ENCODE measurements at regions not wholly inside any gene's neighbourhood (a gene's known extent, or its start where the extent isn't known, plus 50 kb on each side); places are given as distances from the start of the nearest gene placed in this dataset.

DNA sequence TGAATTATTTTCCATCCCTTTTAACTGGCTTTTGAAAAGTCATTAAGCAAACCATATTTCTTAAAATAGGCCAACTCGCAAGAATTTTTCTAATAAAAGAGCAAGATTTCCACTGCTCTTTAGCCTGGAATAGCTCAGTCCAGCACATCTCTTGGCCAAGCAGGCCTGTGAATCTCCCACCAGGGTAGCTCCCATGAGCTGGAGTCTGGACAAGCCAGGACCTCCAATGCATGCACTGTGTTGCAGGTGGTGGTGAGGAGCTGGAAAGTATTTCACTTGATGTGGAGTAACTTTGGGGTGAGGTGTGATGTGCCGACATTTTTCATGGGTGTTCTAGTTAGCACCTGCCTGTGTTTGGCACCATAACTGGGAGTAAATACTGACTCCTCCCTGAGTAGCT, 117.3 kb upstream of the TBX20 start:
- ATAC-seq (ENCODE audit: low read depth) (no peak), DNase-seq (ENCODE audit: low spot score) (no peak)
- H3K27me3 ChIP-seq (ENCODE audit: insufficient read depth, poor library complexity, severe bottlenecking): no peaks in the 10 kb centered on the region
- H3K36me3 ChIP-seq (ENCODE audit: low read depth): no peaks in the 10 kb centered on the region
- H3K4me1 ChIP-seq (ENCODE audit: insufficient read depth, poor library complexity, severe bottlenecking): no peaks in the 10 kb centered on the region
- TF ChIP-seq, protein P1, sequence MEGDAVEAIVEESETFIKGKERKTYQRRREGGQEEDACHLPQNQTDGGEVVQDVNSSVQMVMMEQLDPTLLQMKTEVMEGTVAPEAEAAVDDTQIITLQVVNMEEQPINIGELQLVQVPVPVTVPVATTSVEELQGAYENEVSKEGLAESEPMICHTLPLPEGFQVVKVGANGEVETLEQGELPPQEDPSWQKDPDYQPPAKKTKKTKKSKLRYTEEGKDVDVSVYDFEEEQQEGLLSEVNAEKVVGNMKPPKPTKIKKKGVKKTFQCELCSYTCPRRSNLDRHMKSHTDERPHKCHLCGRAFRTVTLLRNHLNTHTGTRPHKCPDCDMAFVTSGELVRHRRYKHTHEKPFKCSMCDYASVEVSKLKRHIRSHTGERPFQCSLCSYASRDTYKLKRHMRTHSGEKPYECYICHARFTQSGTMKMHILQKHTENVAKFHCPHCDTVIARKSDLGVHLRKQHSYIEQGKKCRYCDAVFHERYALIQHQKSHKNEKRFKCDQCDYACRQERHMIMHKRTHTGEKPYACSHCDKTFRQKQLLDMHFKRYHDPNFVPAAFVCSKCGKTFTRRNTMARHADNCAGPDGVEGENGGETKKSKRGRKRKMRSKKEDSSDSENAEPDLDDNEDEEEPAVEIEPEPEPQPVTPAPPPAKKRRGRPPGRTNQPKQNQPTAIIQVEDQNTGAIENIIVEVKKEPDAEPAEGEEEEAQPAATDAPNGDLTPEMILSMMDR (IDR thresholded peaks at IDR 0.05; ENCODE audit: poor library complexity, severe bottlenecking): no peak
- H3K9me3 ChIP-seq (ENCODE audit: severe bottlenecking): no peaks in the 10 kb centered on the region
- H3K27ac ChIP-seq (ENCODE audit: poor library complexity, severe bottlenecking): no peak overlapping the region
- no peak overlapping the region for H3K4me3 ChIP-seq (ENCODE audit: severe bottlenecking)

DNA sequence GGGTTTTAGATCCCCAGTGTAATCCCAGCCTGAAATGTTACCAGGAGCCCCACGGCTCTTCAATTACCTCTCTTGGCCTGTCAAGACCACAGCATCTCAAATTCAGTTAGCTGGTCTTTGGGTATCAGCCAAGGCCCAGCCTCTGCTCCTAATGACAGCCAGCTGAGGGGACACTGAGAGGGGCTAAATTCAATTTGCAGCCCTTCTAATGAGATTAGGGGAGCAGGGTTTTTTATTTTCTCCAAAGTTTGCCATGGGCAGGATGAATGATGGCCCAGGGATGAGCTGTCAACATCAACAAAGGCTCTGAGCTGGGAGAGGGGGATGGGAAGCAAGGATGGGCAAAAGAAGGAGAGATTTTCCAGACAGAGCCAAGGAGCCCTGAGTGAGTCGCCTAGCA, 116.8 kb upstream of the TBX20 start:
- ATAC-seq (ENCODE audit: low read depth) (no peak), DNase-seq (ENCODE audit: low spot score) (no peak)
- Histone ChIP-seq H3K36me3 (ENCODE audit: low read depth) (no peaks in the 10 kb centered on the region), H3K4me3 (ENCODE audit: severe bottlenecking) (no peak overlapping the region), H3K9me3 (ENCODE audit: severe bottlenecking) (no peaks in the 10 kb centered on the region), H3K27ac (ENCODE audit: poor library complexity, severe bottlenecking) (no peak overlapping the region), H3K4me1 (ENCODE audit: insufficient read depth, poor library complexity, severe bottlenecking) (no peaks in the 10 kb centered on the region), H3K27me3 (ENCODE audit: insufficient read depth, poor library complexity, severe bottlenecking) (no peaks in the 10 kb centered on the region)
- TF ChIP-seq, protein P1 (IDR thresholded peaks at IDR 0.05; ENCODE audit: poor library complexity, severe bottlenecking): no peak

DNA sequence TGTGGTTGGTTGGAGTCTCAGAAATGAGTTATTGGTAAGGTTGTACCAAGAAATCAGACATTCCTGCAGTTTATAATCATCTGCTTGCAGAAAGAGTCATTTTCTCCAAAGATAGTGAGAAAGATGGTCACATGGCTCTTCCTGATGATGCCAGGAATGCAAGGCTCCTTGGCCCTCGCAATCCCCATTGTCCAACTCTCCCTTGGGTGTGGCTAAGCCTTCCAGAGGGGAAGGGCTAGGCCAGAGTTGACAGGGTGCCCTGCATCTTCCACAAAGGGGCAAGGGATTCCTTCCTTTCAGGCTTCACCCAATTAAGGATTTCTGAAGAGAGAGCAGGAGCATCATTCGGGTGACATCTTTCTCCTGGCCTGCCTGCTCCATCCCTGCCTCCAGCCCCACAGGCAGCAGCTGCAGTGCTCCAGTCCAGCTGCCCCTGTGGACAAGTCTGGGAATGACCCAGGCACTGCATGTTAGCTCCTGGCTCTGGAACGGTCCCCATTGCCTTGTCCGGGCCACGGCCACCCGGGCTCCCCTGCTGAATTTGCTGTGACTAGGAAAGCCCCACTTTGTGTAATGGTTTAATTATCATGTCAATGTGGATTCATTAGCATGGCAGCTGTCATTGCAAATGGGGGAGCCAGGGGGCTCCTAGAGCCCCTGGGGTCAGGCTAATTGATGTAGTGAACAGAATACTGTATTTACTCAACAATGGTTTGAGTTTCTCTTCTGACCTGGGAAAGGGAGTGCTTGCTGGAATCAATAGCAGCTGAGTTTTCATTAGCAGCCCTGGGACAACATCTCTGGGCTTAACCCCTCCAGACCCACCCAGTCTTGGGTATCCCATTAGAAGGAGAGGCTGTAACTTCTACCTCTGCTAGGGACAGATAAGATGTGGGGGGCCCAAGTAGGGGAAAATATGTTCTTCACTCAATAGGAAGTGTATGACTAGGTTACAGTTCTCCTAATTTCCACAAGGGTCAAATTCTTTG, 112.6 kb upstream of the TBX20 start:
- no peak overlapping the region for H3K27ac ChIP-seq (ENCODE audit: poor library complexity, severe bottlenecking)
- no peak for DNase-seq (ENCODE audit: low spot score)
- TF ChIP-seq, protein P1 (IDR thresholded peaks at IDR 0.05; ENCODE audit: poor library complexity, severe bottlenecking): no peak

DNA sequence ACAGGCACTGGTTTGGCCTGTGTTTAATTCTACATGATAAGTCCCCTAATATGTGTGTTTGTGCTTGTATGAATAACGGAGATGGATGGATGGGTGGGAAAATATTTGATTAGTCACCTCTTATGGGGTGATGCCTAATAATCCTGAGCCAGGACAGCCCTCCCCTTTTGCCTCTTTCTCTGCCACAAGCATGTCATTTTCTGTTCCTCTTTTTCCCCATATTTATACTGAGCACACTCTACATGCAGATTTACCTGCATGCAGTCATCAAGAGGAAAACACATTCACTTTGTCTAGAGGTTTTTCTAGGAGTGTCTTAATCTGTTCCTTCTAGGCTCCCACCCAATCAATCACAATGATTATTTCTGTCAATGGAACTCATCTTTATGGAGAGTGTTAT, 111.6 kb upstream of the TBX20 start:
- TF ChIP-seq, protein P1 (IDR thresholded peaks at IDR 0.05; ENCODE audit: poor library complexity, severe bottlenecking): no peak
- Histone ChIP-seq H3K27me3 (ENCODE audit: insufficient read depth, poor library complexity, severe bottlenecking) (no peaks in the 10 kb centered on the region), H3K27ac (ENCODE audit: poor library complexity, severe bottlenecking) (no peak overlapping the region), H3K4me1 (ENCODE audit: insufficient read depth, poor library complexity, severe bottlenecking) (no peaks in the 10 kb centered on the region), H3K36me3 (ENCODE audit: low read depth) (no peaks in the 10 kb centered on the region), H3K9me3 (ENCODE audit: severe bottlenecking) (no peaks in the 10 kb centered on the region), H3K4me3 (ENCODE audit: severe bottlenecking) (no peak overlapping the region)
- DNase-seq (ENCODE audit: low spot score) (no peak), ATAC-seq (ENCODE audit: low read depth) (no peak)

More for the DNA sequence above, 112.6 kb upstream of the TBX20 start:
- Histone ChIP-seq H3K4me3 (ENCODE audit: severe bottlenecking) (no peak overlapping the region), H3K36me3 (ENCODE audit: low read depth) (no peaks in the 10 kb centered on the region), H3K4me1 (ENCODE audit: insufficient read depth, poor library complexity, severe bottlenecking) (no peaks in the 10 kb centered on the region), H3K27me3 (ENCODE audit: insufficient read depth, poor library complexity, severe bottlenecking) (no peaks in the 10 kb centered on the region), H3K9me3 (ENCODE audit: severe bottlenecking) (no peaks in the 10 kb centered on the region)
- ATAC-seq (ENCODE audit: low read depth): no peak

DNA sequence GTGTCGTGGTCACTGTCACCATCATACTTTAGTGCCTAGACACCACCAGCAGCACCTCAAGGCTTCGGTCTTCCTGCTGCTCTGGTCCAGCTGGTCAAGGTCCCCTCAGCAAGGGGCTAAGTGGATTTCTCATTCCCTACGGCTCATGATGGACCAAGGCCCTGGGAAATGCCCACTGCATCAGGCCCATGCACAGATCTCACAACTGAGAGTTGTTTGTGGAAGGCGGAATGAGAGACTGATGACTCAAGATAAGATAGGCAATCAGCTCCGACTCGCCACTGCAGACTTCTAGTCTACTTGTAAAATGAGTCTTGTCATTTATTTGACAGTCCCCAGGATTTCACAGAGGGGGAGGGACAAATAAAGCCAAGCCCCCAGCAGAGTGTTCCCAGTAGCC, 108.4 kb upstream of the TBX20 start:
- Histone ChIP-seq H3K27me3 (ENCODE audit: insufficient read depth, poor library complexity, severe bottlenecking) (no peaks in the 10 kb centered on the region), H3K4me1 (ENCODE audit: insufficient read depth, poor library complexity, severe bottlenecking) (no peaks in the 10 kb centered on the region), H3K36me3 (ENCODE audit: low read depth) (no peaks in the 10 kb centered on the region), H3K9me3 (ENCODE audit: severe bottlenecking) (no peaks in the 10 kb centered on the region), H3K4me3 (ENCODE audit: severe bottlenecking) (no peak overlapping the region), H3K27ac (ENCODE audit: poor library complexity, severe bottlenecking) (no peak overlapping the region)
- ATAC-seq (ENCODE audit: low read depth): no peak
- no peak for DNase-seq (ENCODE audit: low spot score)
- TF ChIP-seq, protein P1 (IDR thresholded peaks at IDR 0.05; ENCODE audit: poor library complexity, severe bottlenecking): no peak
